ENCODE measurements at regions not wholly inside any gene's neighbourhood (a gene's known extent, or its start where the extent isn't known, plus 50 kb on each side); places are given as distances from the start of the nearest gene placed in this dataset.

GRCh38 chr2:62589691-62590356 lies 83.8 kb upstream of the TMEM17 start:
- Histone ChIP-seq H3K4me1 (ENCODE audit: low read depth) (peaks cover 6% of the 10 kb centered on the region), H3K4me3 (no peak overlapping the region), H3K9me3 (no peaks in the 10 kb centered on the region), H3K36me3 (ENCODE audit: low read depth) (no peaks in the 10 kb centered on the region)
- ATAC-seq (no peak), DNase-seq (no peak)
- intact Hi-C loops (cut with DNase I, micrococcal nuclease), result no loop called here
- TF ChIP-seq, protein P1, sequence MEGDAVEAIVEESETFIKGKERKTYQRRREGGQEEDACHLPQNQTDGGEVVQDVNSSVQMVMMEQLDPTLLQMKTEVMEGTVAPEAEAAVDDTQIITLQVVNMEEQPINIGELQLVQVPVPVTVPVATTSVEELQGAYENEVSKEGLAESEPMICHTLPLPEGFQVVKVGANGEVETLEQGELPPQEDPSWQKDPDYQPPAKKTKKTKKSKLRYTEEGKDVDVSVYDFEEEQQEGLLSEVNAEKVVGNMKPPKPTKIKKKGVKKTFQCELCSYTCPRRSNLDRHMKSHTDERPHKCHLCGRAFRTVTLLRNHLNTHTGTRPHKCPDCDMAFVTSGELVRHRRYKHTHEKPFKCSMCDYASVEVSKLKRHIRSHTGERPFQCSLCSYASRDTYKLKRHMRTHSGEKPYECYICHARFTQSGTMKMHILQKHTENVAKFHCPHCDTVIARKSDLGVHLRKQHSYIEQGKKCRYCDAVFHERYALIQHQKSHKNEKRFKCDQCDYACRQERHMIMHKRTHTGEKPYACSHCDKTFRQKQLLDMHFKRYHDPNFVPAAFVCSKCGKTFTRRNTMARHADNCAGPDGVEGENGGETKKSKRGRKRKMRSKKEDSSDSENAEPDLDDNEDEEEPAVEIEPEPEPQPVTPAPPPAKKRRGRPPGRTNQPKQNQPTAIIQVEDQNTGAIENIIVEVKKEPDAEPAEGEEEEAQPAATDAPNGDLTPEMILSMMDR (IDR thresholded peaks at IDR 0.05), result no peak

DNA sequence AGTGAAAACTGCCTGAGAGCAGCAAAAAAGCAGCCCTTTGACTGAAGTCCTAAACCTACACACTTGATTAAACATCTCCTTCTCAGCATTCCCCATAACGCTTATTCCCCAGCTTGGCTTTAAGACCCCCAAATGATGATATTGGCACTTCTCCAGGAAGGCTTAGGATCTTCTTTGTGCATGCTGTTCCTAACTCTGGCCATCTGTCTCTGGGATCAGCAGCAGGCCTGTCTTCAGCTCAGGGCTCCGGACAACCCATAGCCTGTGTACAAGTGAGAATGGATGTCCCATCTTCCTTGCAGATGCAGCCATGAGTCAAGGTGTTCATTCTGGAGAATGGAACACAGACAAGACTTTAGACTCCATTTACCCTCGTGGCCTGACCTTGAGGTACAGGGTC lies 81.6 kb upstream of the TMEM17 start:
- TF ChIP-seq, protein P1 (IDR thresholded peaks at IDR 0.05), result no peak
- H3K4me3 ChIP-seq, result no peak overlapping the region
- intact Hi-C loops (cut with DNase I, micrococcal nuclease), result no loop called here
- H3K4me1 ChIP-seq (ENCODE audit: low read depth), result peaks cover 6% of the 10 kb centered on the region
- H3K9me3 ChIP-seq, result no peaks in the 10 kb centered on the region
- no peaks in the 10 kb centered on the region for H3K36me3 ChIP-seq (ENCODE audit: low read depth)
- DNase-seq (no peak), ATAC-seq (no peak)

DNA sequence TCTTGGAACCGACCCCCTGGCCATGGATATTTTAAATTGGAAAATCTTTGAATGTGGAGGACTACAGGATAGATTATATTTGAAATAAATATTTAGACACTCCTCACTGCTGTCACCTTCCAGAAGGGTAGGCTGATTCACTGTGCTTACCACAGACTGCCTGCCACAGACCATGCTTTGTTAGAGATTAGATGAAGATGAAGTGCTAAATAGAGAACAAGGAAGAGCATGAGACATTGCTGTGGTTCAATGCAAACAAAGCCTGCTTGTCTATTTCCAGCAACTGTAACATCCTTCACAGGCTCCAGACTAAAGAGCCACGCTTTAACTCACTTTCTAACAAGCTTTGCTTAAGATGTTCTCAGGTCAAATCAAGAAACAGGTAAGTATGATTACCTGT lies 81.0 kb upstream of the TMEM17 start:
- TF ChIP-seq, protein P1 (IDR thresholded peaks at IDR 0.05), result no peak
- intact Hi-C loops (cut with DNase I, micrococcal nuclease), result no loop called here
- DNase-seq (no peak), ATAC-seq (no peak)
- Histone ChIP-seq H3K4me1 (ENCODE audit: low read depth) (peaks cover 6% of the 10 kb centered on the region), H3K9me3 (no peaks in the 10 kb centered on the region), H3K4me3 (no peak overlapping the region), H3K36me3 (ENCODE audit: low read depth) (no peaks in the 10 kb centered on the region)

- peak in 2 of 3 donors; percentile 13 to 39 for DNase-seq
- Histone ChIP-seq H3K4me1 (ENCODE audit: low read depth) (no peaks in the 10 kb centered on the region), H3K4me3 (no peak overlapping the region), H3K36me3 (ENCODE audit: low read depth) (no peaks in the 10 kb centered on the region), H3K9me3 (no peaks in the 10 kb centered on the region)
- ATAC-seq, result peak; percentile 95
- TF ChIP-seq, protein P1 (IDR thresholded peaks at IDR 0.05), result no peak
- intact Hi-C loops (cut with DNase I, micrococcal nuclease), result no loop called here
These were observed 73.0 kb upstream of the TMEM17 start for GRCh38 chr2:62578803-62579640.

DNA sequence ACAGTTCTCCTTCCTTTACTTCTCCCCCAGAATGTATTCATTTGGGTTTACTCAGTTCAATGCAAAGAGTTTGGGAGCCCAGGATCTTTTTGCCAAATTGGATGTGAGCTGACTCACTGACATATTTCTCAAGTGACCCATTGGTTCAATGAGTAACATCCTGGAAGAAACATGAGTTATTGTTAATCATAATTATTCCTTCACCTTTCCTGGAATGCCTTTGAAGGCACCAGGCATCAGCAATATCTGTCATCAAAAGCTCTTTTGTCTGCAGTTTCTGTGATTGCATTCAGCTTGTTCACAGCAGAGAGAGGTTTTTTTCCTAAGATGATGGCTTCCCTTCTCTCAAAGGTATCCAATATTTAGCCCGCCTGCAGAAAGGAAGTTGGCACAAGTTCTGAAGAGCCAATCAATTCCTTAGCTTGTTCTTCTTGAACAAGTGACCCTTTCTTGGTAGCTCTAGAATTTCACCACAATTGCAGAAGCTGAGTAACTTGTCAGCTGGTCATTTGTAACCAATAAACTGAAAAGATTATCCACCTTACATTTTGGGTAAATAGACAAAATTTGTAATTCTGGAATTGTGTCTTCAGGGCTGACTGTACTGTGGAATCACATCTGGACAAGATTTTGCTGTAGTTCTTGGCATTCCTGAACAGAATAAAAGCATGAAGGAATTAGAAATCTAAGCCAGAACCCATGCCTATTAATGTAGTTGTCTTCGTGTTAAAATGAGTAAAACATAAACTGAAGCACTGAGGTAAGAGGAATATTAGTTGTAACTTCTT lies 72.2 kb upstream of the TMEM17 start:
- H3K4me1 ChIP-seq (ENCODE audit: low read depth), result no peaks in the 10 kb centered on the region
- DNase-seq (no peak), ATAC-seq (no peak)
- no peak overlapping the region for H3K4me3 ChIP-seq
- H3K9me3 ChIP-seq, result no peaks in the 10 kb centered on the region
- no peaks in the 10 kb centered on the region for H3K36me3 ChIP-seq (ENCODE audit: low read depth)
- TF ChIP-seq, protein P1 (IDR thresholded peaks at IDR 0.05), result no peak
- intact Hi-C loops (cut with DNase I, micrococcal nuclease), result no loop called here

Data from mucosa of descending colon (tissue), 3 donors.